Adrenal gland (tissue), 5 donors: ENCODE measurements at regions not wholly inside any gene's neighbourhood (a gene's known extent, or its start where the extent isn't known, plus 50 kb on each side); places are given as distances from the start of the nearest gene placed in this dataset.

Source experiments
- POLR2A ChIP-seq, 2 donors: fragments of 450-650 bp; IDR thresholded peaks; one replicate each; pipeline ENCODE4 v1.6.1; 2017; ENCODE audit warnings: antibody characterized with exemption in 2 of 2, mild to moderate bottlenecking in 2 of 2, moderate library complexity in 1 of 2
- TF ChIP-seq, protein P1 (sequence below), 6 experiments: fragments of 450-650 bp in 4 of 6; fragments of 200-600 bp in 2 of 6; sonication (generic) in 1 of 6; IDR thresholded peaks; 1 replicate in 5 of 6; 2 replicates in 1 of 6; pipeline versions ENCODE4 v1.5.1 to v1.8.0; 2016 to 2021; ENCODE audit warnings: antibody characterized with exemption in 6 of 6, mild to moderate bottlenecking in 2 of 6, moderate library complexity in 1 of 6
- donor health status: DM: no; HTN: no; CAD: no.

DNA sequence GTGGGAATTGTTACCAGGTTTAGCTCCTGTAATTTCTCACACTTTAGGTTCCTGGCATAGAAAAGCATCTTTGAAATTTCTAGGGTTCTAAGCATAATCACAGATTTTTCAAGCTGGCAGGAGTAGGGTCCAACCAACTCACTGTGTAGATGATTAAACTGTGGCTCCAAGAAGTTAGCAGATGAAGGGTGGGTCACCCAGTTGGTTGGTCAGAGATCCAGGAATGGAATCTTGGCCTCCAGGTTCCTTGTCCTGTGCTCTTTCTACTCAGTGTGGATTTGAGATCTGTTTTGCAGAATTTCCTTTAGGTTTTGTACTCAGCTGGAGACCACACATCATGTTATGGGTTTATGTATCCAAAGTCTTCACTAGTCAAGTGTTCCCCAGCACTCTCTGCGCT is 90.3 kb upstream of the MAML3 start:
- TF ChIP-seq, protein P1, sequence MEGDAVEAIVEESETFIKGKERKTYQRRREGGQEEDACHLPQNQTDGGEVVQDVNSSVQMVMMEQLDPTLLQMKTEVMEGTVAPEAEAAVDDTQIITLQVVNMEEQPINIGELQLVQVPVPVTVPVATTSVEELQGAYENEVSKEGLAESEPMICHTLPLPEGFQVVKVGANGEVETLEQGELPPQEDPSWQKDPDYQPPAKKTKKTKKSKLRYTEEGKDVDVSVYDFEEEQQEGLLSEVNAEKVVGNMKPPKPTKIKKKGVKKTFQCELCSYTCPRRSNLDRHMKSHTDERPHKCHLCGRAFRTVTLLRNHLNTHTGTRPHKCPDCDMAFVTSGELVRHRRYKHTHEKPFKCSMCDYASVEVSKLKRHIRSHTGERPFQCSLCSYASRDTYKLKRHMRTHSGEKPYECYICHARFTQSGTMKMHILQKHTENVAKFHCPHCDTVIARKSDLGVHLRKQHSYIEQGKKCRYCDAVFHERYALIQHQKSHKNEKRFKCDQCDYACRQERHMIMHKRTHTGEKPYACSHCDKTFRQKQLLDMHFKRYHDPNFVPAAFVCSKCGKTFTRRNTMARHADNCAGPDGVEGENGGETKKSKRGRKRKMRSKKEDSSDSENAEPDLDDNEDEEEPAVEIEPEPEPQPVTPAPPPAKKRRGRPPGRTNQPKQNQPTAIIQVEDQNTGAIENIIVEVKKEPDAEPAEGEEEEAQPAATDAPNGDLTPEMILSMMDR (IDR thresholded peaks at IDR 0.05), result no peak
- TF ChIP-seq POLR2A (IDR thresholded peaks at IDR 0.05), result no peak
